Gastrocnemius medialis (tissue), 4 donors: ENCODE measurements at regions not wholly inside any gene's neighbourhood (a gene's known extent, or its start where the extent isn't known, plus 50 kb on each side); places are given as distances from the start of the nearest gene placed in this dataset.

Experiments
- ATAC-seq, 2 donors: fragments of 150-250 bp; one replicate each; pipeline ENCODE4 v1.9.1; 2016
- DNase-seq, 2 donors: peaks; one replicate each; pipeline ENCODE4 v3.0.0-alpha.2; 2019
- H3K27ac ChIP-seq, 4 donors: fragments of 200-600 bp; sonication (generic); 1 replicate in 1 of 4; 2 replicates in 3 of 4; pipeline ENCODE4 v1.5.1; 2016 to 2018; ENCODE audit warnings: mild to moderate bottlenecking in 2 of 4, moderate library complexity in 1 of 4
- H3K27me3 ChIP-seq, 3 donors: fragments of 200-600 bp; sonication (generic) in 2 of 3; 1 replicate in 1 of 3; 2 replicates in 2 of 3; pipeline versions ENCODE4 v1.5.1 to v1.6.0; 2016 to 2019; ENCODE audit warnings: mild to moderate bottlenecking in 1 of 3, moderate library complexity in 1 of 3
- H3K36me3 ChIP-seq, 2 donors: fragments of 200-600 bp; sonication (generic) in 1 of 2; one replicate each; pipeline ENCODE4 v1.5.1; 2017 to 2018
- H3K4me1 ChIP-seq, 2 donors: fragments of 200-600 bp; sonication (generic) in 1 of 2; one replicate each; pipeline ENCODE4 v1.5.1; 2016 to 2017; ENCODE audit warnings: mild to moderate bottlenecking in 2 of 2
- H3K4me3 ChIP-seq, 4 donors: fragments of 200-600 bp; sonication (generic) in 3 of 4; 1 replicate in 1 of 4; 2 replicates in 3 of 4; pipeline ENCODE4 v1.5.1; 2016 to 2019; ENCODE audit warnings: mild to moderate bottlenecking in 2 of 4
- H3K9me3 ChIP-seq, 3 donors: fragments of 200-600 bp; sonication (generic) in 2 of 3; 1 replicate in 1 of 3; 2 replicates in 2 of 3; pipeline ENCODE4 v1.5.1; 2016 to 2019
- POLR2A ChIP-seq, 2 donors: fragments of 450-650 bp; IDR thresholded peaks; one replicate each; pipeline ENCODE4 v1.6.1; 2017; ENCODE audit warnings: antibody characterized with exemption in 2 of 2, mild to moderate bottlenecking in 2 of 2, moderate library complexity in 2 of 2
- in situ Hi-C, 4 donors: fragments of 200-750 bp; cut with MboI; loops; one replicate each; pipeline versions ENCODE4 v1.15.0 to v1.8.0; 2017; ENCODE audit warnings: low sequenced_read_pairs in 4 of 4
- intact Hi-C: fragments of 100-400 bp; cut with DNase I; formaldehyde crosslinking; loops from one replicate; pipeline ENCODE4 v1.15.1; 2023; ENCODE audit warnings: low total_unique reads
- TF ChIP-seq, protein P1 (sequence below), 5 experiments: fragments of 450-650 bp in 3 of 5; fragments of 200-600 bp in 2 of 5; sonication (generic) in 2 of 5; IDR thresholded peaks in 4 of 5; conservative IDR thresholded peaks in 1 of 5; 1 replicate in 4 of 5; 2 replicates in 1 of 5; pipeline ENCODE4 v1.5.1; 2016 to 2019; ENCODE audit warnings: antibody characterized with exemption in 5 of 5, mild to moderate bottlenecking in 3 of 5, moderate library complexity in 3 of 5

DNA sequence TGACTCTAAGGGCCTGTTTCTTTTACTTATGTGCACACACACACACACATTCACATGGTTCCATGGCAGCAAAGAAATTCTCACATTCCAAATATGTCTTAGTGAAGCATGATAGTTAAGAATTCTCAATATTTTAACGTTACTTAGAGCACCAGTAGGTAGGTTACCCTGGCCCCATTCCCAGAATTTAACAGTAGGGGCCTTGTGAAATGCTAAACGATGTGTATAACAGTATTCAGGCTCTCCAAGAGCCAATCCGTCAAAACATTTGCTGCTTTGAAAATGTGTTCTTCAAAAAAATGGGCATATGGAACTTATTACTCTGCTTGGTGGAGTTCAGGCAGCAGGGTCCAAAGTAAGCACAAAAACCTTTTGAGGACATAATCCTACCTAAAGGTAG, 93.7 kb upstream of the DAB2 start:
- DNase-seq (no peak), ATAC-seq (no peak)
- Histone ChIP-seq H3K36me3 (no peaks in the 10 kb centered on the region), H3K4me1 (peaks cover 8 to 15% of the 10 kb centered on the region in 2 donors), H3K9me3 (no peaks in the 10 kb centered on the region), H3K27me3 (no peaks in the 10 kb centered on the region), H3K27ac (no peak overlapping the region), H3K4me3 (no peak overlapping the region)
- in situ Hi-C loops, result no loop called here
- no peak for TF ChIP-seq POLR2A (IDR thresholded peaks at IDR 0.05)
- TF ChIP-seq, protein P1, sequence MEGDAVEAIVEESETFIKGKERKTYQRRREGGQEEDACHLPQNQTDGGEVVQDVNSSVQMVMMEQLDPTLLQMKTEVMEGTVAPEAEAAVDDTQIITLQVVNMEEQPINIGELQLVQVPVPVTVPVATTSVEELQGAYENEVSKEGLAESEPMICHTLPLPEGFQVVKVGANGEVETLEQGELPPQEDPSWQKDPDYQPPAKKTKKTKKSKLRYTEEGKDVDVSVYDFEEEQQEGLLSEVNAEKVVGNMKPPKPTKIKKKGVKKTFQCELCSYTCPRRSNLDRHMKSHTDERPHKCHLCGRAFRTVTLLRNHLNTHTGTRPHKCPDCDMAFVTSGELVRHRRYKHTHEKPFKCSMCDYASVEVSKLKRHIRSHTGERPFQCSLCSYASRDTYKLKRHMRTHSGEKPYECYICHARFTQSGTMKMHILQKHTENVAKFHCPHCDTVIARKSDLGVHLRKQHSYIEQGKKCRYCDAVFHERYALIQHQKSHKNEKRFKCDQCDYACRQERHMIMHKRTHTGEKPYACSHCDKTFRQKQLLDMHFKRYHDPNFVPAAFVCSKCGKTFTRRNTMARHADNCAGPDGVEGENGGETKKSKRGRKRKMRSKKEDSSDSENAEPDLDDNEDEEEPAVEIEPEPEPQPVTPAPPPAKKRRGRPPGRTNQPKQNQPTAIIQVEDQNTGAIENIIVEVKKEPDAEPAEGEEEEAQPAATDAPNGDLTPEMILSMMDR (IDR thresholded peaks at IDR 0.05 in 4 of 5, conservative IDR thresholded peaks at IDR 0.05 in 1 of 5), result no peak
- intact Hi-C loops, result loop anchor here (5.0 kb wide), 1 partner anchor 96 kb away; the partner anchor contains the start of gene DAB2

GRCh38 chr5:39517800-39518199, 93.0 kb upstream of the DAB2 start:
- Histone ChIP-seq H3K4me3 (no peak overlapping the region), H3K4me1 (peaks cover 8 to 15% of the 10 kb centered on the region in 2 donors), H3K27ac (no peak overlapping the region), H3K9me3 (no peaks in the 10 kb centered on the region), H3K36me3 (no peaks in the 10 kb centered on the region), H3K27me3 (no peaks in the 10 kb centered on the region)
- TF ChIP-seq, protein P1 (IDR thresholded peaks at IDR 0.05 in 4 of 5, conservative IDR thresholded peaks at IDR 0.05 in 1 of 5), result no peak
- no peak for TF ChIP-seq POLR2A (IDR thresholded peaks at IDR 0.05)
- DNase-seq (no peak), ATAC-seq (no peak)
- intact Hi-C loops (loop anchor here (5.0 kb wide), 1 partner anchor 95 kb away; the partner anchor contains the start of gene DAB2), in situ Hi-C loops (no loop called here)

DNA sequence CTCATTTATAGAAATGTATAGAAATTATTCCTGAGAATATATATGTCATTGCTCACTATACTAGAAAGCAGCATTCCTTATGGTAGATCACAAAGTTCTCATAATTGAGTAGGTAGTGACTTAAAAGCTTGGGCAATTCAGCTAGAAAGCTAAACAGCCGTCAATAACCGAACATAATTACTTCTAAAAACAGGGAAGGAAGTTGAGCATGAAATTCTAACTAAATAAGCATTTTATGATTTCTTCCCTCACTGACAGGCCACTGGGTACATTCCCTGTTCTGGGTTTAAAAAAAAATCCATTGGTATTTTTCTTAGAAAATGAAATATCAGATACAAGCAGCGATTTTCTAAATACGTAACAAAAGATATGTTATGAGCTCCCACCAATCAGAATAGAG, 91.1 kb upstream of the DAB2 start:
- H3K4me3 ChIP-seq, result no peak overlapping the region
- intact Hi-C loops, result loop anchor here (5.0 kb wide), 1 partner anchor 94 kb away; the partner anchor contains the start of gene DAB2
- no peak for DNase-seq
- H3K9me3 ChIP-seq, result no peaks in the 10 kb centered on the region
- no peaks in the 10 kb centered on the region for H3K27me3 ChIP-seq
- no peak for ATAC-seq
- no peak for TF ChIP-seq POLR2A (IDR thresholded peaks at IDR 0.05)
- TF ChIP-seq, protein P1 (IDR thresholded peaks at IDR 0.05 in 4 of 5, conservative IDR thresholded peaks at IDR 0.05 in 1 of 5), result no peak
- no peak overlapping the region for H3K27ac ChIP-seq
- in situ Hi-C loops, result no loop called here
- H3K4me1 ChIP-seq, result peaks cover 8 to 14% of the 10 kb centered on the region in 2 donors
- no peaks in the 10 kb centered on the region for H3K36me3 ChIP-seq

GRCh38 chr5:39513236-39513635, 88.5 kb upstream of the DAB2 start:
- in situ Hi-C loops, result no loop called here
- Histone ChIP-seq H3K4me1 (no peaks in the 10 kb centered on the region), H3K4me3 (no peak overlapping the region), H3K9me3 (no peaks in the 10 kb centered on the region), H3K27ac (no peak overlapping the region), H3K36me3 (no peaks in the 10 kb centered on the region), H3K27me3 (peaks cover 0 to 2% (median 0%) of the 10 kb centered on the region in 3 donors)
- intact Hi-C loops, result no loop called here
- TF ChIP-seq POLR2A (IDR thresholded peaks at IDR 0.05), result no peak
- TF ChIP-seq, protein P1 (IDR thresholded peaks at IDR 0.05 in 4 of 5, conservative IDR thresholded peaks at IDR 0.05 in 1 of 5), result no peak
- ATAC-seq (no peak), DNase-seq (no peak)

DNA sequence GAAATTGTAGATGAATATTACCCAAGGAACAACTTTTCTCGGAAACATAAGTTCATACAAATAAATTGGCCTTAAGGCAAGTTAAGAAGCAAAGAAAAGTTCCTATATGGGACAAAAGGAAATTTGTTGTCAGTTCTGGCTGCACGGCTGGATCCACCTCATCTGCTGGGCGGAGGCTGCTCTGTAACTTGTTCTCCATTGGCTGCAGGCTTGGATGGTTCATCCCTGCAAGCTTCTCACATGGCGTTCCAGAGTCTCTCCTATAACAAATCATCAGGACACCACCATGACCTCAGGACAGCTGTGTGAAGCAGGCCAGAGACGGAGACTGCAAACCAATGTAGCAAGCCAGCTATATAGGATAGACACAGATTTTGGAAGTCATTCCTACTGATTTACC, 81.4 kb upstream of the DAB2 start:
- ATAC-seq, result no peak
- Histone ChIP-seq H3K9me3 (no peaks in the 10 kb centered on the region), H3K4me3 (no peak overlapping the region), H3K4me1 (no peaks in the 10 kb centered on the region), H3K27ac (no peak overlapping the region), H3K27me3 (peaks cover 0 to 5% (median 0%) of the 10 kb centered on the region in 3 donors), H3K36me3 (no peaks in the 10 kb centered on the region)
- in situ Hi-C loops (no loop called here), intact Hi-C loops (no loop called here)
- TF ChIP-seq, protein P1 (IDR thresholded peaks at IDR 0.05 in 4 of 5, conservative IDR thresholded peaks at IDR 0.05 in 1 of 5), result no peak
- TF ChIP-seq POLR2A (IDR thresholded peaks at IDR 0.05), result no peak
- DNase-seq, result no peak
